Stimulated activated CD4-positive, alpha-beta T cell treated with anti-CD3 and anti-CD28 coated beads, TNF-alpha, amount 100 ng/mL, for 48 hours (primary cell): ENCODE measurements at regions not wholly inside any gene's neighbourhood (a gene's known extent, or its start where the extent isn't known, plus 50 kb on each side); places are given as distances from the start of the nearest gene placed in this dataset.

ENCODE experiments used
- DNase-seq, 3 donors: peaks; one replicate each; pipeline ENCODE4 v3.0.0-alpha.2; 2020; ENCODE audit warnings: low read depth in 3 of 3

DNA sequence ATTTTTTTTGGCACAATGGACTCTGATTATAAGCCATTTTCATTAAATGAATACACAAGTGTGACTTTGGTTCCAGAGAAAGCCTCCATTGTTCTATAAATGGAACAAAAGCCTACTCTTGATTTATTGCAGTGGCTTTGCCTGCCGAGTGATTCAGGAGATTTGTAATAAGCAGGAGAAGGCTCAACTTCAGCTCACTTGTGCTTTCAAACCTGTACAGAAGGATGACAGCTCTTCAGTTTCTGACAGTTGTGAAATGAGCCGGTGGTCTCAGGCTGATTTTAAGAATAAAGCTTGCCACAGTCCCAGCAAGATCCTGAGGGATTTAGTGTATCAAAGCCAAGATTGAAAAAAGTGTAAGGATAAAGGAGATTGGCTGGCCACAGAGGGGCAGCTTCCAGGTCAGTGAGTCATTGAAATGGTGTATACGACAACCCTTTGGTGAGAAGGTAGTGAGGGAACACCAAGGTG lies 438.8 kb upstream of the TGFBR2 start:
- DNase-seq = no peak

DNA sequence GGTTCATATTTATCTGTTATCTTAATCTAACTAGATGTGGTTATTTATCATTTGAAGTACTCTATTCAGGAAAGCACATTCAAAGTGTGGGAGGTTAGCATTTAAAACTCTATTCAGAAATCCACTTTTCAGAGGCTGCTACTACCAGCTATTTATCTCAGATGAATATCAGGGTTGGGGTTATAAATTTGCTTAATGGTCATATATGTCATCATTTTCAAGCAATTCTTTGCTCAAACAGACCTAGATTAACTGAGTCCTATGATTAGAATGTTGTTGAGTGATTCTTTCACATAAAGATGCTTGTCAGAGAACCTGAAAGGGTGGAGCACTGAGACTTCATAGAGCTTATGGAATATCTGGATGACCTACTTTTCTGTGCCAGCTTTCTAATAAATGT lies 436.9 kb upstream of the TGFBR2 start:
- no peak for DNase-seq

DNA sequence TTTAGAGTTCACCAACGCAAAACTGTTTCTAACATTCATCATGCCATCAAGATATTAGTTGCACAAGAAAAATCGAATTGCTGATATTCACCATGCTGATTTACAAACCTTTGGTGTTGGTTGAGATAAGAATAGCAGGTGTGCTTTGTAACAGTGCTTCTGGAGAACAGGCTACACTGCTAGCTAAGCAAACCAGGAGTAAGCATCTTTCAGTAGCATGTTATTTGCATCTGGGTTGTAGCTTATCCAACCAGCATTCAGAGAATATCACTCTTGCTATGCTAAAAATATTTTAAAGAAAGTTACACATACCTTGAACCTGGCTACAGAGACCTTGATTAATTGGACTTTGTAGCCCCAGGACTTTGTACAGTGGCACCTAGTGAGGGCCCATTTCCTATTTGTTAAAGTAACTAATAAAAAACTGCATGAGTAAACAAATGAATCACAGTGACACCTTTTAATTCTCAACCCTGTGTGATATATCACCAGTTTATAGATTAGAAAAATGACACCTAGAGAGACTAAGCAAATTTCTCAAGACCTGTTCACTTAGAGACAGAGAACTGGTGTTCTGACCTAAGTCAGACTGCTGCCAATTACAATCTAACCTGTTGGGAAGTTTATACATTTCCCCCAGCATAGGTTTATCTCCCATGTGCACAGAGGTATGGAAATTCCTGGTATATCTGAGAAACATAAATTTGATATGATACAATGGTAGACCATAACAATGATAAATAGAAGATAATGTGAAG lies 435.5 kb upstream of the TGFBR2 start:
- DNase-seq = no peak

DNA sequence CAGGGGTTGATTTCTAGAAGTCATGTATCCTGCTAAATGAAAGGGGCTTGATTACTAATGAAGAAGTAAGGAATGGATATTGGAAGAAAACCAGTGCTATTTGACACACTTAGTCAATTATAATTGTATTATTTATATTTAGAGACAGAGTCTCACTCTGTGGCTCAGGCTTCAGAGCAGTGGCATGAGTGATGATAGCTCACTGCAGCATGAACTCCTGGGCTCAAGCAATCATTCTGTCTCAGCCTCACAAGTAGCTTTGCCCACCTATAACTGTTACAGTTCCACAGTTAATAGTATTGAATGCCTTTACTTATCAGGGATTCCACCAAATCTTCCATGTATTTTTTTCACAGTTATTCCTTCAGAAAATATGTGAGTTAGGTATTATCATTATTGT lies 432.0 kb upstream of the TGFBR2 start:
- DNase-seq = no peak

DNA sequence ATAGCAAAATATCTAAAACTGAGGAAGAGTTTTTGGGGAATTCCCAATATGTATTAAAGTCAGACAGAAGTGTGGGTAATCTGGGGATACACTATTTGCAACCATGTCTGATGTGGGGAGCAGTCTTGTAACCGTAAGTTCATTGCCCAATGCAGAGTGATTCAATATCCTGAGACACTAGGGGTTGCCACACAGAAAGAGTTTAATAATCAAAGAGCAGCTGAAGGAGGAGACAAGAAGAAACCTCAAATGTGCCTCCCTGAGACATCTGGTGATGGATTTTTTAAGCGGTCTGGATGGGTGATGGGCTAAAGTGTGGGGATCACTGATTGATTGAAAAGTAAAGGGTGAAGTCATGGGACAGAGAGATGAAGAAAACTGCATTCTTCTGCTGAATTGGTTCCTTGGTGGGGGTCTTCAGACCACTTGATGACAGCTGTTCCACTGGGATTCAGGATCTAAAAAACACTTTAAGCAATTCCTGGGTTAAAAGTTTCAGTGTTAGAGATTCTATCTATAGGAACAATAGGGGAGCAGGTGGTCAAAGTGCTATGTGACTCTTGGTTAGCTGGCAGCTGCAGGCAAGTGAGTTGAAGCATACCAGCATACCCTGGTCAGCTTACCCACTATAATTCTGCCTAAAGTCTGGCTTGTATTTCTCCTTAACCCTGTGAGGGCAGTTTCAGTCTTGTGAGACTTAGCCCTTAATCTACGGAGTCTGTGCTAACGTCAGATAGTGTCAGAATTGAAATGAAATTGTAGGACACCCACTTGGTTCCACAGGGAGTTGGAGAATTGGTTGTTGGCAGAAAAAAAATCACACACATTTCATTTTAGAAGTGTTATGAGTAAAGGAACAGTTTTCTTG lies 425.9 kb upstream of the TGFBR2 start:
- no peak for DNase-seq

DNA sequence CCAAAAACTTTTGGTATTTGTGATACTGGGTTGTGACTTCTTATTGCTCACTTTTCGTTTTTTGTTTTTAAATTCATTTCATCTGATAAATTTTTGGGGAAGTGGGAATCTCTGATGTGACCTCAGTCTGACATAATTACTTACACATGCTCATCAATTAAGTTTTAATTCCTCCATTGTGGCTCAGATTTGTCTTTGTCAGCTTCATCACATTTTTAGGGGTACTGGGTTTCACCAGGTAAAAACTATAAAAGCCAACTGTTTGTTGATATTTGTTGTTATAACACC lies 425.3 kb upstream of the TGFBR2 start:
- DNase-seq = no peak

DNA sequence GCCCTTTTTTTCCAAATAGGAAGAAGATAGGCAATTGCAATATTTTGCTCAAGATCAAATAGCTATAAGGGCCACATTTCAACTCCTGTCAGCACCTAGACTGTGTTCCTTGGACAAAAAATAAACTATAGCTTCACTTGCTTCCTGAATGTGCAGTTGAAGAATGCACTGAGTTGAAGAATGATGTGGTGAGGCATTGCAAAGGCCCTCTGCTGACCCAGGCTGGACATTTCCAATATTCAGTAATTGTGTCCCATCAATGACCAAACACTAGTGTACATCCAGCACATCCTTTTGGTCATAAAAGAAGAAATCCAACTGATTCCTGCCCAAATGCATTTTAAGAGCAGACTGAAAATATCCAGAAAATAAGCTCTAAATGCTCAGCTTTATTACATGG lies 424.8 kb upstream of the TGFBR2 start:
- DNase-seq = no peak

DNA sequence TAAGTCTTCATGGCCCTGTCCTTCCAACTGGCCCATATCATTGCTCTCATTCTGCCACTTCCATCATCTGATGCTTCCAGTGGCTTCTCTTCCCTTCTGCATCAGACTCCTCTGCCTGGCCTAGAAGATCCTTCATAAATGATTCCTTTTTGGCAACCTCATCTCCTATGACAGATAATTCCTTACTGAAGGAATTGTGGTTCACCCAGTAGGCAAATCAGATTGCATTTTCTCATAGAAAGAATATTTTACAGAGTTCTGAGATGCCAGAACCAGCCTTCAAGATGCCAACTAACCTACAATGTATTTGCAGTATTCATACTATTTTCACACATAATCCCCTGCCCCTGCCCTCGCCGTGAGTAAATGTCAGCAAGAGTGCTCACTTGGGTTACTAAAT lies 423.0 kb upstream of the TGFBR2 start:
- no peak for DNase-seq

DNA sequence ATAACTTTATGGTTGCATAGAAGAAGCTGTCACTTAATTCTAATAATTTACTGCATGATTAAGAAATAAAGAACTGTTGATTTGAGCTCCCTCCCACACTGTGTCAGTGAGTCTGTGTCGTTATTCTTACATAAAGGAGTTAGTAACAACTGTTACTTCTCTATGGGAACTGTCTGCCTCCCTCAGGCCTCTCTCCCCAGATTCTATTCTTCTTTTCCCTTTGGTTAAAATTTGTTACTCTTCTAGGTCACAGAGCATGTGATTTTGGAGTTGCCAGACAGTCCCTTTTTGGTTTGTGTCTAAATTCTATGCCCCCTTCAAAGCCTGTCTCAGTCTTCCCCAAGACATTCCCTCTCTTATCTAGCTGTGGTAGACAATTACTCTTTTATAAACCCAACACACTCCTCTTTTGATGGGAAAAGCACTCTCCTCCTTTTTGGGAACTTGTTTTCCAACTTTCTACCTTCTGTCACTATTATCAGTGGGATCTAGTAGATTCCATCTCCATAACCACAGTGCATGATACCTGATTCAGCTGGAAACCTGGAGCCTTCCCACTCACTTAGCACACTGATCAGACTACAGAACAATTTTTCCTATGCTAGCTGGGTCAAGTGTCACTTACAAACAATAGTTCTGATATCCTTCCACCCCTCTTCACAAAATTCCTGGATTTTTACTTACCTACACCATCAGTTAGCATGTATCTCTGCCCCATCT lies 422.1 kb upstream of the TGFBR2 start:
- no peak for DNase-seq

DNA sequence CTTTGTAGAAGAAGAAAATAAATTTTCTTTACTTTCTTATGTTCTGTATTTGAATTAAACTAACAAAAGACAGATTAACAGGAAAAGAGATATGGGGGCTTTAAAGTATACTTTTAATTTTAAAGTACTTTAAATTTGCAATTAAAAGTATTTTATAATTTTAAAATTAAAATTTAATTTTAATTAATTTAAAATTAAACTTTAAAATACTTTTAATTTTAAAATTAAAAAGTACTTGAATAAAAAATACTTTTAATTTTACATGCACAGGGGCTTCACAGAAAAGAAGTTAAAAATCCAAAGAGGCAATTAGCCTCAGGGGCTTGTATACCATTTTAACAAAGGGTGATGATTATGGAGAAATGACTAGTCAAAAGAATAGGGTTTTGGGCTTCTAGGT lies 420.5 kb upstream of the TGFBR2 start:
- DNase-seq = no peak

DNA sequence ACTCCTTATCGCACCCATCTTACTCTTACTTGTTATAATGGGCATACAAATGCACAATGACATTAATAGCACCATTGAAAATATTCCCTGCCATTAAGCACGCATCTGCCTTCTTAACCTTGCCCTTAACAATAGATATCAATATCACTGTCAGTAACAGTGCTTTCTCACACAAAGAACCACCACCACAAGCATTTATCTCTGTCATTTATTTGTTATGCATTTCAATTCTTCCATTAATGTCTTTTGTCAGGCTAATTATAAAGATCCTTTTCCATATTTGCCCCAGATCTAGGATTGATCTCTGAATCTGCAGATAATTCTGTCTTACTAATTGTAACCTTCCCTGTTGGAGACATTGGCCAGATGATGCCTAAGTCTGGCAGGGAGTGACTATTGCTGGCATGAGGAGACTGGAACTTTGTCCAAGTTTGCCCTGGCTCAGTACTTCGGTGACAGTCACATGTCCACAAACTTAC lies 419.6 kb upstream of the TGFBR2 start:
- no peak for DNase-seq

DNA sequence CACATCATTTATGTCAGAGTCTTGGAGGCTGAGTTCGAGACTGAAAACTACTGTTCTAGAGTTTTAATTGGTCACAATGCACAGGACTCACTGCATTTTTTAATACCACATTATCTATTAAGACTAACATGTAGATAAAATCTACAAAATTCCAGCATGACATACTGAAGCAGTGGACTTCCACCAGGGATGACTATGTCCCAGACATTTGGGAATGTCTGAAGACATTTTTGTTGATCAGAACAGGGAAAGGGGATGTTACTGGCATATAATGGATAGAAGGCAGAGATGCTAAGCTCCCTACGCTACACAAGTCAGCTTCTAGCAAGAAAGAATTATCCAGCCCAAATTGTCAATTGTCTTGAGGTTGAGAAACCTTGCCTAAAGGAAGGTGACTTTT lies 419.0 kb upstream of the TGFBR2 start:
- no peak for DNase-seq

DNA sequence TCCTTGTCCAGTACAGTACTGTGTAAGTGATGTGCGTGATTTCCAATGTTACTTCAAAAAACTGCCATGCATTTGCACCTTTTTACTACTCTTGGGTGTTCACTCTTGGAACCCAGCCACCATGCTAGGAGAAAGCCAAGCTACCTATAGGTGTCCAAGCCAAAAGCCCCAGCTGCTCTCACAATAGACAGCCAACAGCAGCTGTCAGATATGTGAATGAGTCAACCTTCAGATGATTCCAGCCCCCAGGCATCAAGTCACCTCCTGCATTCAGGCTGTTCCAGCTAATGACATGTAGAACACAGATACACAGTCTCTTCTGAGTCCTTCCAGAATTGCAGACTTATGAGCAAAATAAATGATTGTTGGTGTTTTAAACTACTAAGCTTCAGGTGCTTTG lies 417.7 kb upstream of the TGFBR2 start:
- DNase-seq = no peak

DNA sequence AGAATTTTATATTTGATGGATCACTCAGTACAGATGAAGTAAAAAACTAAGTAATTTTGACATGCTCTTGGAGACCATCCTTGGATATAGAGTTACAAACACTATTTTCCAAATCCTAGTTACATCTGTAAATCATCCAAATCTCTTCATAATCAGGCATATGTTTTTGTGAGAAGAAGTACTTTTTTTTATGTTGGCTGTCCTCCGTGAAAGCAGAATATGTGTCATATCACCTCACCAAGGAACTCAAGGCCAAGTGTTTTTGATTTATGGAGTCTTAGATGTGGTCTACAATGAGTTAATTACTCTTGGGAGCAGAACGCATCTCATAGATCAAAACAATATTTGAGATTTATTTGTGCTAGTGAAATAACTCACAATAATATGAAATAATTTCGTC lies 416.5 kb upstream of the TGFBR2 start:
- DNase-seq = no peak

DNA sequence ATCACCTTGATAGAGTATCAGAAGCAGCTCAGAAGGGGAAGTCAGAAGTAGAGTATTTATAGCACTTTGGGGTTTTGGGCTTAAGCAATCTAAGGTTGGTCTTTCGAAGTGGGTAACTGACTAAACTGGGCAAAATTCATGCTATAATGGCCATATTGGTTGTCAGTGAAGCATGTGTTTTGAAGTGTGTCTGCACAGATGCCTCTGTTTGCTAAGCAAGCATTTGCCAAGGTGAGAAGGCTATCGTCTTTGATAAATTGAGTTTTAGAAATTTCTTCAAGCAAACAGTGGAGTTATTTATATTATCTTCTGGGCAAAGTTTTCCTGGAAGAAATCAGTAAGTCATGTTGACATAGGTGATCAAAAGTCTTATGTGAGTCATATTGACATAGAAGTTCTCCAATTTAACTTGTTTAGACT lies 412.8 kb upstream of the TGFBR2 start:
- DNase-seq = no peak

DNA sequence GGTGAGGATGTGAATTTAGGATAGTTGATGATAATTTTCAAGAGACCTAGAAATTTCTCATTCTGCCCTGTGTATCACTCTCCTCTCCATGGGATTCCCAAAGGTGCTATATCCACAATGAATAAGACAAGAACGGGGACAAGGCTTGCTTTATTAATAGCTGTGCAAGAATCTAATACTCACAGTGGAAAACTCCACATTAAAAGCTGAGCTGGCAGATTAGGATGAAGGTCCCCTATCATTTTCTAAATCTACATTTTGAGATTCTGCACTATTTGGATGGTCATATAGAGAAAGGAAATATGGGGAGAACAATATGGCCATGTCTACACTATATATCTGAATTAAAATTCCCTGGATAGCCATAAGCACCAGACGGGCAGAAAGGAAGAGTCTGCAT lies 411.0 kb upstream of the TGFBR2 start:
- no peak for DNase-seq

DNA sequence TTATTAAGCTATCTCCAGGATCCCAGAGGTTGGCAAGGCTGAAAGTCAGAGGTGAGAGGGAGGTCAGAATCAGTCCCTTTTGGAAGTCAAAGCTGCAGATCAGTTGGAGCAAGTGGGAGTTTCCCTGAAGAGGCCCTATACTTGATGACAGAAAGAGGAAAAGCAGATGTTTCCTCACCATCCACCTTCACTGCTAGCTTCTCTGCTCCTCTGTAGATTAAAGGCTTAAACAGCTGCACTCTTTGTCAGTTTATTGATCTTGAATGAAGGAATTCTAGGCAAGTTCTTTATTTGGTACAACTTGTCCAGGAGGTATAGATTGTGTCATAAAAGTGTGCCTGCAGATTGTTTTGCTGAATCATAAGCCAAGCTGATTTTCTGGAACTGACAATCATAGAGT lies 408.2 kb upstream of the TGFBR2 start:
- DNase-seq = no peak

DNA sequence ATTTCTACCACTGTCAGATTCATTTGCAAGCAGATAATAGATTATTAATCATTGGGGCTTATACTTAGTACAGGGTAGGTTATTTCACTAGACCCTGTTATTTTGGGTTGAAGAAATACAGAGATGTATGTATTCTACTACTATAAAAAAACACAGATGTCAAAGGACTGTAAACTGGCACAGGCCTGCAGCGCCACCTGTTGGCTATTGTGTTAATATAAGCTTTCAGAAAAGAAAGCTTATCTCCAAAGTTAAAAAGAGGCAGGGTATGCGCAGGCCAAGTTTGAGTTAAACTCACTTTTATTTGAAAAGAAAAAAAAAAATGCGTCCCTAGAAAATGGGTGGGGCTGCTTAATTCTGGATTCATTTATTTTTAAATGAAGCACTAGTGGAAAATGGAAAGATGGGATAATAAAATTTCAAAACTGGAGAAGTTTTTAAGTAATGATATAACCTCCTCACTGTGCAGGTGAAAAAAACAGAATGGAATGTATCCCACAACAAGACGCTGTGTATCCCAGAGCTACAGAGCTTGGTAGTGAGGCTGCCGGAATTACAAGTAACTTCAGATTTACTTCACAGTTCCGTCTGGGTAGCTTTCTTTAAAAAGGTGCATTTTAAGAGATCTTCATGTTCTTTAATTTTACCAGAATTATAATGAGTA lies 407.2 kb upstream of the TGFBR2 start:
- peak; percentile 17 to 63 (median 55) for DNase-seq

DNA sequence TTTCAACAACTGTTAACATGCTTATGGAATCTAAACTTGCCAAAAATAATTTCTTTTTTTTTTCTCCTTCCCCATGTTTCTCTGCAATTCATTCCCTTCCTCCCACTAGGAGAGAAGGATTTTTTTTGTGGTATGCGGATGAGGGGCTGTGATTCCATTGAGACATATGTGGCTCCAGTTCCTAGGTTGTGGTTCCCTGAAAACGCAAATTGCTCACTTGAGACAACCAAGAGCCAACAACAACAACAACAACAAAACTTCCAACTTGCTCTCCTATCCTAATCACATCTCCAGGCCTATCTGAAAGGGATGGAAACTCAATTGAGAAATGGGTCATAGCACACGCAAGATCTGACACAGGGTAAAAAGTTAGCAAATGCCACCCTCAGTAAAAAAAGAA lies 406.5 kb upstream of the TGFBR2 start:
- DNase-seq = no peak

DNA sequence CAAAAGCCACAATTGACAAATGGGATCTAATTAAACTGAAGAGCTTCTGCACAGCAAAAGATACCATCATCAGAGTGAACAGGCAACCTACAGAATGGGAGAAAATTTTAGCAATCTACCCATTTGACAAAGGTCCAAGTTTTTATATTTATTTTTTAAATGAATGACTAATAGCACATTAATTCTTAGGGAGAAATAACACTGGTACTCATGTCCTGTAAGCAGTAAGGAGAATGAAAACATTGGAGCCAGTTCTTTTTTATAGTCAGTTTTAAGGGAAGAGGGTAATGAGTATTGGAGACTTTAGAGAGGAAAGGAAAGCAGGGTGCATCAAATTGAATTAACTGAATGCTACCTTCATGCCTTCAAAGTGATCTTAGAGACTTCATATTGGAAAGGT lies 404.7 kb upstream of the TGFBR2 start:
- DNase-seq = no peak

DNA sequence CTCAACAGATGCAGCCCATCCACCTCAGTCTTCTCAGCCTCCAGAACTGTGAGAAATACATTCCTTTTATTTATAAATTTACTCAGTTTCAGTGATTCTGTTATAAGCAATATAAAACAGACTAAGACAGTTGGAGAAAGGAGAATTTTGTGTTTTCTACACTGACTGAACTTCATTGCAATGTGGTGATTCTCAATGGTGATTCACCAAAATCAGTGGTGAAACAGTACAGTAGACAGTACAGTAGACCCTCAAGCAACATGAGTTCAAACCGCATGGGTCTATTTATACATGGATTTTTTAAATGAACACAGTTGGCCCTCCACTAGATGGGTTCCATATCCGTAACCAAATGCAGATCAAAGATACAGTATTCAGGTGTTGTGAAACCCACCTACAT lies 403.1 kb upstream of the TGFBR2 start:
- DNase-seq = no peak

DNA sequence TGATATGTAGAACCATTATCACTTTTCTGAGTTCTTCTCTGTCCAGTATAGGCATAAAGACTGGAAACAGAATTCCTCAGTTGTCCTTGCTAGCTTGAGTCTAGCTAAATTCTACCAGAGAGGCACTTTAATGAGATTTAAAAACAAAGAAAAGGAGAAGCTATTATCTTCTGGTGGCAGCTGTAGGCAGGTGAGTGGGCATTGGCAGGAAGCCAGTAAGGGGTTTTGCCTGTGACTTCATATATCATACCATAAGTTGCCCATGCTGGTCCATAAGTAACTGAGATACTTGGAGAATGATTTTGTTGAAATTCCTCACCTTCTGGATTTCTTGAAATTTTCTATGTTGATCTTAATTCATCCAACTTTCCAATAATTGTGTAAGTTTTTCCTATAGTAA lies 402.3 kb upstream of the TGFBR2 start:
- DNase-seq = no peak
